HFFc6 (cell line): ENCODE measurements at regions not wholly inside any gene's neighbourhood (a gene's known extent, or its start where the extent isn't known, plus 50 kb on each side); places are given as distances from the start of the nearest gene placed in this dataset.
A peak's percentile ranks its signal among the peaks of the same experiment; 100 is the strongest.

ENCODE experiments used
- DNase-seq: peaks from one replicate; pipeline ENCODE4 v3.0.0-alpha.2; 2018
- H3K27ac Mint-ChIP-seq: 2 replicates; pipeline ENCODE4 v1.8.0; 2020; ENCODE audit warnings: mild to moderate bottlenecking, mixed read lengths
- H3K27me3 Mint-ChIP-seq: 2 replicates; pipeline ENCODE4 v1.8.0; 2021; ENCODE audit warnings: mild to moderate bottlenecking, moderate library complexity, mixed read lengths; ENCODE audit not compliant: insufficient read depth
- H3K36me3 Mint-ChIP-seq: 2 replicates; pipeline ENCODE4 v1.8.0; 2021; ENCODE audit warnings: low read depth, mixed read lengths
- H3K4me1 Mint-ChIP-seq: 2 replicates; pipeline ENCODE4 v1.8.0; 2020; ENCODE audit warnings: low read depth, mixed read lengths
- H3K4me3 Mint-ChIP-seq: 2 replicates; pipeline ENCODE4 v1.8.0; 2020; ENCODE audit warnings: mild to moderate bottlenecking, moderate library complexity, mixed read lengths
- H3K9me3 Mint-ChIP-seq: 2 replicates; pipeline ENCODE4 v1.8.0; 2020; ENCODE audit warnings: mild to moderate bottlenecking, mixed read lengths
- CTCF ChIP-seq: fragments of 200-600 bp; sonication (generic); IDR thresholded peaks from 2 replicates; pipeline ENCODE4 v1.5.0; 2021; ENCODE audit warnings: antibody characterized with exemption, mild to moderate bottlenecking

- no peaks in the 10 kb centered on the region for H3K4me1 Mint-ChIP-seq
- H3K36me3 Mint-ChIP-seq: no peaks in the 10 kb centered on the region
- DNase-seq: no peak
- H3K27ac Mint-ChIP-seq: no peak overlapping the region
- no peak for TF ChIP-seq CTCF
- H3K4me3 Mint-ChIP-seq: no peak overlapping the region
- no peaks in the 10 kb centered on the region; the same call in none of the 2 replicates for H3K27me3 Mint-ChIP-seq
- H3K9me3 Mint-ChIP-seq: peaks cover 14% of the 10 kb centered on the region; the same call in 1 of the 2 replicates
Observed at GRCh38 chr2:856456-856855, 94.2 kb upstream of the SNTG2 start.

GRCh38 chr2:856041-856440, 94.6 kb upstream of the SNTG2 start:
- Mint-ChIP-seq H3K4me1 (no peaks in the 10 kb centered on the region), H3K36me3 (no peaks in the 10 kb centered on the region), H3K27ac (no peak overlapping the region), H3K9me3 (peaks cover 10% of the 10 kb centered on the region; the same call in 1 of the 2 replicates), H3K27me3 (no peaks in the 10 kb centered on the region; the same call in none of the 2 replicates), H3K4me3 (no peak overlapping the region)
- no peak for TF ChIP-seq CTCF
- DNase-seq: no peak

GRCh38 chr2:855177-855576, 95.5 kb upstream of the SNTG2 start:
- no peak for TF ChIP-seq CTCF
- Mint-ChIP-seq H3K4me1 (no peaks in the 10 kb centered on the region), H3K36me3 (no peaks in the 10 kb centered on the region), H3K9me3 (peaks cover 10% of the 10 kb centered on the region; the same call in 1 of the 2 replicates), H3K4me3 (no peak overlapping the region), H3K27me3 (no peaks in the 10 kb centered on the region; the same call in none of the 2 replicates), H3K27ac (no peak overlapping the region)
- DNase-seq: no peak

- H3K36me3 Mint-ChIP-seq: no peaks in the 10 kb centered on the region
- TF ChIP-seq CTCF: peak; percentile 73
- no peak for DNase-seq
- H3K4me1 Mint-ChIP-seq: no peaks in the 10 kb centered on the region
- H3K4me3 Mint-ChIP-seq: no peak overlapping the region
- H3K27me3 Mint-ChIP-seq: no peaks in the 10 kb centered on the region; the same call in none of the 2 replicates
- H3K27ac Mint-ChIP-seq: no peak overlapping the region
- H3K9me3 Mint-ChIP-seq: peaks cover 10% of the 10 kb centered on the region; the same call in 1 of the 2 replicates
Observed at GRCh38 chr2:854460-854859, 96.2 kb upstream of the SNTG2 start.

GRCh38 chr2:853203-853870, 97.3 kb upstream of the SNTG2 start:
- H3K27ac Mint-ChIP-seq: no peak overlapping the region

More at GRCh38 chr2:853203-853870, 97.3 kb upstream of the SNTG2 start:
- Mint-ChIP-seq H3K4me1 (no peaks in the 10 kb centered on the region), H3K36me3 (no peaks in the 10 kb centered on the region), H3K27me3 (no peaks in the 10 kb centered on the region; the same call in none of the 2 replicates), H3K9me3 (peaks cover 6% of the 10 kb centered on the region; the same call in 1 of the 2 replicates), H3K4me3 (no peak overlapping the region)
- no peak for TF ChIP-seq CTCF
- no peak for DNase-seq
